IMR-90 (cell line): ENCODE measurements at regions not wholly inside any gene's neighbourhood (a gene's known extent, or its start where the extent isn't known, plus 50 kb on each side); places are given as distances from the start of the nearest gene placed in this dataset.

Experiments used
- ATAC-seq: fragments of 200-7000 bp; cut with Tn5 transposase; 2 replicates; pipeline ENCODE4 v1.9.1; 2020; ENCODE audit warnings: low read depth, mild to moderate bottlenecking, moderate library complexity
- BruUV-seq: library from RNA; stranded (reverse); fragments of 400-500 nt; replicated peaks from 2 replicates; lab custom pipeline; 2021; lab: Mats Ljungman, UMichigan
- CTCF ChIA-PET: fragments of 300-600 bp; formaldehyde crosslinking; extraction: SDS; loops from one replicate; lab custom pipeline; 2021; ENCODE audit warnings: antibody characterized with exemption; lab: Yijun Ruan, JAX
- POLR2A ChIA-PET: fragments of 300-600 bp; sonication (Branson Sonifier 250); formaldehyde crosslinking; loops from one replicate; lab custom pipeline; 2022; ENCODE audit warnings: antibody characterized with exemption; ENCODE audit not compliant: unreplicated experiment; lab: Charles Lee
- DNase-seq: peaks from one replicate; pipeline ENCODE4 v3.0.0; 2013
- H2AFZ ChIP-seq: replicated peaks from 2 replicates; pipeline ENCODE3; 2013; ENCODE audit warnings: low read length, mild to moderate bottlenecking; ENCODE audit not compliant: poor library complexity
- H2AK5ac ChIP-seq: 2 replicates; pipeline ENCODE4 v1.6.1; 2013; ENCODE audit warnings: low read depth, low read length, inconsistent platforms
- H2AK9ac ChIP-seq: replicated peaks from 2 replicates; pipeline ENCODE3; 2013; ENCODE audit warnings: mild to moderate bottlenecking, low read depth, low read length, moderate library complexity; ENCODE audit not compliant: poor library complexity
- H2BK120ac ChIP-seq: 2 replicates; pipeline ENCODE4 v1.6.1; 2013; ENCODE audit warnings: low read depth, low read length, inconsistent platforms
- H2BK15ac ChIP-seq: 3 replicates; pipeline ENCODE4 v1.6.1; 2013; ENCODE audit warnings: low read depth, low read length, inconsistent platforms
- H2BK20ac ChIP-seq: 2 replicates; pipeline ENCODE4 v1.6.1; 2013; ENCODE audit warnings: low read depth, mild to moderate bottlenecking, inconsistent platforms, low read length, moderate library complexity
- H2BK5ac ChIP-seq: 2 replicates; pipeline ENCODE4 v1.6.1; 2013; ENCODE audit warnings: mild to moderate bottlenecking, low read depth, low read length, inconsistent platforms; ENCODE audit not compliant: poor library complexity, severe bottlenecking
- H3K14ac ChIP-seq: replicated peaks from 2 replicates; pipeline ENCODE4 v1.6.1; 2013; ENCODE audit warnings: low read depth, low read length, inconsistent platforms
- H3K18ac ChIP-seq: 2 replicates; pipeline ENCODE4 v1.6.1; 2013; ENCODE audit warnings: low read depth, low read length, control low read depth
- H3K23ac ChIP-seq: 2 replicates; pipeline ENCODE4 v1.6.1; 2013; ENCODE audit warnings: low read depth, low read length, inconsistent platforms
- H3K27ac ChIP-seq: 2 replicates; pipeline ENCODE4 v1.5.1; 2013; ENCODE audit warnings: mild to moderate bottlenecking, control low read depth, low read length; ENCODE audit not compliant: insufficient read depth
- H3K27me3 ChIP-seq: 2 replicates; pipeline ENCODE4 v1.6.1; 2013; ENCODE audit warnings: low read length; ENCODE audit not compliant: control insufficient read depth, insufficient read depth
- H3K36me3 ChIP-seq: 2 replicates; pipeline ENCODE4 v1.6.1; 2013; ENCODE audit warnings: low read length, mixed read lengths; ENCODE audit not compliant: control insufficient read depth, insufficient read depth
- H3K4ac ChIP-seq: 2 replicates; pipeline ENCODE4 v1.6.1; 2013; ENCODE audit warnings: low read depth, low read length, inconsistent platforms
- H3K4me1 ChIP-seq: 2 replicates; pipeline ENCODE4 v1.6.1; 2013; ENCODE audit warnings: low read length, mixed read lengths; ENCODE audit not compliant: control insufficient read depth, insufficient read depth
- H3K4me2 ChIP-seq: 2 replicates; pipeline ENCODE4 v1.6.1; 2013; ENCODE audit warnings: low read depth, mild to moderate bottlenecking, control low read depth, low read length, moderate library complexity
- H3K4me3 ChIP-seq: 2 replicates; pipeline ENCODE4 v1.5.1; 2013; ENCODE audit warnings: low read depth, mild to moderate bottlenecking, control low read depth, low read length, moderate library complexity; ENCODE audit not compliant: insufficient read depth
- H3K56ac ChIP-seq: 2 replicates; pipeline ENCODE4 v1.6.1; 2013; ENCODE audit warnings: low read length, inconsistent platforms; ENCODE audit not compliant: insufficient read depth; ENCODE audit errors: extremely low read depth
- H3K79me1 ChIP-seq, 2 experiments: 2 replicates each; pipeline ENCODE4 v1.6.1; 2013; ENCODE audit warnings: low read length in 2 of 2, inconsistent platforms in 1 of 2, low read depth in 1 of 2
- H3K9ac ChIP-seq: 2 replicates; pipeline ENCODE4 v1.6.1; 2013; ENCODE audit warnings: low read depth, low read length, control low read depth
- H3K9me1 ChIP-seq: 2 replicates; pipeline ENCODE4 v1.6.1; 2013; ENCODE audit warnings: low read length, inconsistent platforms; ENCODE audit not compliant: insufficient read depth
- H3K9me3 ChIP-seq: 2 replicates; pipeline ENCODE4 v1.6.1; 2013; ENCODE audit warnings: low read length; ENCODE audit not compliant: control insufficient read depth, insufficient read depth
- H4K20me1 ChIP-seq: 2 replicates; pipeline ENCODE4 v1.6.1; 2013; ENCODE audit warnings: low read length, inconsistent platforms; ENCODE audit not compliant: insufficient read depth
- H4K5ac ChIP-seq: 2 replicates; pipeline ENCODE4 v1.6.1; 2013; ENCODE audit warnings: mild to moderate bottlenecking, low read depth, low read length, control low read depth
- H4K8ac ChIP-seq, 2 experiments: 2 replicates each; pipeline ENCODE4 v1.6.1; 2013; ENCODE audit warnings: low read depth in 2 of 2, low read length in 2 of 2, control low read depth in 1 of 2, inconsistent platforms in 1 of 2
- H4K91ac ChIP-seq: 2 replicates; pipeline ENCODE4 v1.6.1; 2013; ENCODE audit warnings: low read depth, low read length, inconsistent platforms; ENCODE audit not compliant: insufficient read depth
- BHLHE40 ChIP-seq: fragments of 150-350 bp; IDR thresholded peaks from 2 replicates; pipeline ENCODE4 v1.6.1; 2016; ENCODE audit warnings: mild to moderate bottlenecking, low read depth, low read length
- CEBPB ChIP-seq: IDR thresholded peaks from 2 replicates; pipeline ENCODE4 v1.6.1; 2012; ENCODE audit warnings: low read depth, low read length, improper control_type of control experiment
- CHD1 ChIP-seq: IDR thresholded peaks from 2 replicates; pipeline ENCODE4 v1.6.1; 2012; ENCODE audit warnings: low read depth, low read length, improper control_type of control experiment
- FOS ChIP-seq: fragments of 150-350 bp; IDR thresholded peaks from 2 replicates; pipeline ENCODE4 v1.6.1; 2016; ENCODE audit warnings: low read depth, low read length
- MAFK ChIP-seq: IDR thresholded peaks from 2 replicates; pipeline ENCODE4 v1.6.1; 2012; ENCODE audit warnings: low read depth, low read length, improper control_type of control experiment
- MAZ ChIP-seq: IDR thresholded peaks from 2 replicates; pipeline ENCODE4 v1.6.1; 2012; ENCODE audit warnings: low read depth, mild to moderate bottlenecking, low read length, improper control_type of control experiment, moderate library complexity, borderline replicate concordance
- MXI1 ChIP-seq: IDR thresholded peaks from 2 replicates; pipeline ENCODE4 v1.6.1; 2012; ENCODE audit warnings: low read depth, mild to moderate bottlenecking, low read length, moderate library complexity, borderline replicate concordance
- NFE2L2 ChIP-seq: fragments of 150-350 bp; IDR thresholded peaks from 2 replicates; pipeline ENCODE4 v1.6.1; 2016; ENCODE audit warnings: low read depth, mild to moderate bottlenecking, low read length
- POLR2A ChIP-seq: IDR thresholded peaks from 2 replicates; pipeline ENCODE4 v1.6.1; 2012; ENCODE audit warnings: mild to moderate bottlenecking, low read depth, low read length
- RAD21 ChIP-seq: IDR thresholded peaks from 2 replicates; pipeline ENCODE4 v1.6.1; 2012; ENCODE audit warnings: low read length, improper control_type of control experiment
- RCOR1 ChIP-seq: IDR thresholded peaks from 2 replicates; pipeline ENCODE4 v1.6.1; 2012; ENCODE audit warnings: mild to moderate bottlenecking, low read length, improper control_type of control experiment; ENCODE audit not compliant: insufficient replicate concordance
- RFX5 ChIP-seq: IDR thresholded peaks from 2 replicates; pipeline ENCODE4 v1.8.0; 2012; ENCODE audit warnings: low read depth, mild to moderate bottlenecking, low read length, moderate library complexity
- SMC3 ChIP-seq: fragments of 150-350 bp; IDR thresholded peaks from 2 replicates; pipeline ENCODE4 v1.6.1; 2016; ENCODE audit warnings: low read depth, mild to moderate bottlenecking, antibody characterized with exemption, low read length, moderate library complexity
- WGBS, 2 experiments: methylation state at CpG; one replicate each; pipeline versions ENCODE4 v1.1.5 to v1.1.7; 2013; ENCODE audit warnings: missing lambda C conversion rate in 2 of 2; ENCODE audit not compliant: insufficient read length in 1 of 2; ENCODE audit errors: extremely low coverage in 2 of 2; 5-methylcytosine and 5-hydroxymethylcytosine counted together
- dilution Hi-C: fragments of 300-500 bp; cut with HindIII; formaldehyde crosslinking; loops from one replicate; pipeline ENCODE4 v1.14.3; 2018; ENCODE audit warnings: low sequenced_read_pairs; ENCODE audit not compliant: unreplicated experiment
- in situ Hi-C: fragments of 300-500 bp; cut with MboI; formaldehyde crosslinking; loops from 3 replicates; pipeline ENCODE4 v1.14.3; 2019; ENCODE audit warnings: low sequenced_read_pairs, inconsistent platforms, mixed read lengths
- intact Hi-C: fragments of 100-400 bp; cut with micrococcal nuclease; formaldehyde crosslinking; loops from 2 replicates; pipeline ENCODE4 v1.10.0; 2022
- TF ChIP-seq, protein P1 (sequence below): fragments of 150-350 bp; IDR thresholded peaks from 2 replicates; pipeline ENCODE4 v1.6.1; 2016; ENCODE audit warnings: low read depth, mild to moderate bottlenecking, low read length, moderate library complexity, borderline replicate concordance
- TF ChIP-seq, protein P2 (sequence below): conservative IDR thresholded peaks from 2 replicates; pipeline ENCODE4 v1.5.1; 2012; ENCODE audit warnings: mild to moderate bottlenecking, low read depth, low read length, improper control_type of control experiment
- TF ChIP-seq, protein P3 (sequence below): fragments of 150-350 bp; IDR thresholded peaks from 2 replicates; pipeline ENCODE4 v1.6.1; 2017; ENCODE audit warnings: mild to moderate bottlenecking, antibody characterized with exemption, low read length, low read depth

DNA sequence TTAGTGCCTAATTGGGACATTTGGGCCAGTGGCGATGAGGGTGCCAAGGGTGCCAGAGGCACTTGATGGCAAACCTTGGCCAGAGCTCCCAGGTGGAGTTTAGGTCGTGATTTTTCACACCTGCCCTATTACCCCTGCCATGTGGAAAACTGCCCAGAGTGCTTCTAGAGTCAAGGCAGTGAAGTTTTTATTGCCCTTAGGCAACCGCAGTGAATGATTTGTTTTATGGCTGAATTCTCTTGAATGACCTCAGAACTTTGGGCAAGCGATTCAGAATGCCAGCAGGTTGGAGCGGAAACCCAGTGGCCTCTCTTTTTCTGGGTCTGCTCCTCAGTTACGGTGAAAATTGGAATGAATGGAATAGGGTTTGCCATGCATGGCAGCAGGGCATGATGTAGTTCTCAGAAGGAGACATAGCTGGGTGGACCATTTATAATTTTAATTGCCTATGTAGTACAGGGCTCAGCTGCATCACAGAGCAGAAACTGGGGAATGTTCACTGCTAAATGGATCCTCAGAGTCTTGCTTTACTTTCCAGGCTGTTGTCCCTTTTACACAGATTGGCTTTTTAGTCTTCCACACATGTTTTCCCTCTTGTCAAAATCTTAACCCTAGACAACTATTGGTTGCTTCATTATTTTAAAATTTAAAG lies 820.0 kb upstream of the SEMA6A start:
- Histone ChIP-seq H3K18ac (no peak overlapping the region), H3K4me2 (no peak overlapping the region), H2BK5ac (no peak overlapping the region), H3K4ac (no peak overlapping the region), H2BK20ac (no peak overlapping the region), H3K27ac (no peak overlapping the region), H4K91ac (no peak overlapping the region), H3K56ac (no peak overlapping the region), H2AK5ac (no peak overlapping the region), H4K20me1 (no peaks in the 10 kb centered on the region), H3K9me3 (peaks cover 5% of the 10 kb centered on the region), H3K79me1 (no peaks in the 10 kb centered on the region), H3K4me1 (no peaks in the 10 kb centered on the region), H3K27me3 (no peaks in the 10 kb centered on the region), H3K23ac (no peak overlapping the region), H3K4me3 (no peak overlapping the region), H3K36me3 (no peaks in the 10 kb centered on the region), H3K9me1 (no peaks in the 10 kb centered on the region), H2AK9ac (no peak overlapping the region), H2AFZ (no peak overlapping the region), H2BK120ac (no peak overlapping the region), H4K8ac (no peak overlapping the region), H4K5ac (no peak overlapping the region), H3K14ac (no peak overlapping the region), H2BK15ac (no peak overlapping the region), H3K9ac (no peak overlapping the region)
- POLR2A ChIA-PET: no interaction called here
- BruUV-seq: no TSS peak
- in situ Hi-C loops: no loop called here
- no peak for ATAC-seq
- TF ChIP-seq NFE2L2 (no peak), RFX5 (no peak), RCOR1 (no peak), POLR2A (no peak), MXI1 (no peak), SMC3 (no peak), MAFK (no peak), RAD21 (no peak), BHLHE40 (no peak), FOS (no peak), CHD1 (no peak), CEBPB (no peak), MAZ (no peak)
- TF ChIP-seq, protein P1, sequence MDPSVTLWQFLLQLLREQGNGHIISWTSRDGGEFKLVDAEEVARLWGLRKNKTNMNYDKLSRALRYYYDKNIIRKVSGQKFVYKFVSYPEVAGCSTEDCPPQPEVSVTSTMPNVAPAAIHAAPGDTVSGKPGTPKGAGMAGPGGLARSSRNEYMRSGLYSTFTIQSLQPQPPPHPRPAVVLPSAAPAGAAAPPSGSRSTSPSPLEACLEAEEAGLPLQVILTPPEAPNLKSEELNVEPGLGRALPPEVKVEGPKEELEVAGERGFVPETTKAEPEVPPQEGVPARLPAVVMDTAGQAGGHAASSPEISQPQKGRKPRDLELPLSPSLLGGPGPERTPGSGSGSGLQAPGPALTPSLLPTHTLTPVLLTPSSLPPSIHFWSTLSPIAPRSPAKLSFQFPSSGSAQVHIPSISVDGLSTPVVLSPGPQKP: no peak
- TF ChIP-seq, protein P2, sequence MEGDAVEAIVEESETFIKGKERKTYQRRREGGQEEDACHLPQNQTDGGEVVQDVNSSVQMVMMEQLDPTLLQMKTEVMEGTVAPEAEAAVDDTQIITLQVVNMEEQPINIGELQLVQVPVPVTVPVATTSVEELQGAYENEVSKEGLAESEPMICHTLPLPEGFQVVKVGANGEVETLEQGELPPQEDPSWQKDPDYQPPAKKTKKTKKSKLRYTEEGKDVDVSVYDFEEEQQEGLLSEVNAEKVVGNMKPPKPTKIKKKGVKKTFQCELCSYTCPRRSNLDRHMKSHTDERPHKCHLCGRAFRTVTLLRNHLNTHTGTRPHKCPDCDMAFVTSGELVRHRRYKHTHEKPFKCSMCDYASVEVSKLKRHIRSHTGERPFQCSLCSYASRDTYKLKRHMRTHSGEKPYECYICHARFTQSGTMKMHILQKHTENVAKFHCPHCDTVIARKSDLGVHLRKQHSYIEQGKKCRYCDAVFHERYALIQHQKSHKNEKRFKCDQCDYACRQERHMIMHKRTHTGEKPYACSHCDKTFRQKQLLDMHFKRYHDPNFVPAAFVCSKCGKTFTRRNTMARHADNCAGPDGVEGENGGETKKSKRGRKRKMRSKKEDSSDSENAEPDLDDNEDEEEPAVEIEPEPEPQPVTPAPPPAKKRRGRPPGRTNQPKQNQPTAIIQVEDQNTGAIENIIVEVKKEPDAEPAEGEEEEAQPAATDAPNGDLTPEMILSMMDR: no peak
- TF ChIP-seq, protein P3, sequence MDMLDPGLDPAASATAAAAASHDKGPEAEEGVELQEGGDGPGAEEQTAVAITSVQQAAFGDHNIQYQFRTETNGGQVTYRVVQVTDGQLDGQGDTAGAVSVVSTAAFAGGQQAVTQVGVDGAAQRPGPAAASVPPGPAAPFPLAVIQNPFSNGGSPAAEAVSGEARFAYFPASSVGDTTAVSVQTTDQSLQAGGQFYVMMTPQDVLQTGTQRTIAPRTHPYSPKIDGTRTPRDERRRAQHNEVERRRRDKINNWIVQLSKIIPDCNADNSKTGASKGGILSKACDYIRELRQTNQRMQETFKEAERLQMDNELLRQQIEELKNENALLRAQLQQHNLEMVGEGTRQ: no peak
- dilution Hi-C loops: no loop called here
- whole genome bisulfite sequencing, 2 experiments: no CpG with 5 or more reads among the region's 6 CpGs
- CTCF ChIA-PET: no interaction called here
- intact Hi-C loops: no loop called here
- no peak for DNase-seq
